H9 (cell line): ENCODE measurements at regions not wholly inside any gene's neighbourhood (a gene's known extent, or its start where the extent isn't known, plus 50 kb on each side); places are given as distances from the start of the nearest gene placed in this dataset.

Experiments
- DNase-seq: peaks from one replicate; pipeline ENCODE4 v3.0.0-alpha.2; 2017
- H2AFZ ChIP-seq: one replicate; pipeline ENCODE4 v1.6.1; 2013; ENCODE audit warnings: mild to moderate bottlenecking, low read length, control low read depth, moderate library complexity
- H2AK5ac ChIP-seq: 2 replicates; pipeline ENCODE4 v1.6.1; 2013; ENCODE audit warnings: low read length, control low read depth, mixed read lengths; ENCODE audit not compliant: insufficient read length
- H2BK120ac ChIP-seq: one replicate; pipeline ENCODE4 v1.6.1; 2013; ENCODE audit warnings: low read depth, mild to moderate bottlenecking, low read length, control low read depth, inconsistent platforms; ENCODE audit not compliant: poor library complexity, severe bottlenecking
- H2BK12ac ChIP-seq: 2 replicates; pipeline ENCODE4 v1.6.1; 2013; ENCODE audit warnings: low read length, control low read depth, mixed read lengths, low read depth; ENCODE audit not compliant: insufficient read length
- H2BK15ac ChIP-seq: 2 replicates; pipeline ENCODE4 v1.6.1; 2013; ENCODE audit warnings: low read depth, low read length, control low read depth
- H2BK20ac ChIP-seq: one replicate; pipeline ENCODE4 v1.6.1; 2013; ENCODE audit warnings: low read depth, mild to moderate bottlenecking, low read length, control low read depth, inconsistent platforms; ENCODE audit not compliant: poor library complexity, severe bottlenecking
- H2BK5ac ChIP-seq: 2 replicates; pipeline ENCODE4 v1.6.1; 2013; ENCODE audit warnings: low read length, control low read depth, mixed read lengths; ENCODE audit not compliant: insufficient read length
- H3K14ac ChIP-seq: 2 replicates; pipeline ENCODE4 v1.6.1; 2013; ENCODE audit warnings: low read length, control low read depth; ENCODE audit not compliant: insufficient read depth
- H3K18ac ChIP-seq: 2 replicates; pipeline ENCODE4 v1.6.1; 2013; ENCODE audit warnings: low read depth, mild to moderate bottlenecking, mixed read lengths, low read length, control low read depth; ENCODE audit not compliant: insufficient read length
- H3K23ac ChIP-seq: 2 replicates; pipeline ENCODE4 v1.6.1; 2013; ENCODE audit warnings: low read length, control low read depth, mixed read lengths, low read depth; ENCODE audit not compliant: insufficient read length
- H3K23me2 ChIP-seq: 2 replicates; pipeline ENCODE4 v1.6.1; 2013; ENCODE audit warnings: low read depth, mild to moderate bottlenecking, mixed read lengths, low read length, control low read depth; ENCODE audit not compliant: insufficient read length, poor library complexity, severe bottlenecking
- H3K27ac ChIP-seq: 2 replicates; pipeline ENCODE4 v1.5.1; 2013; ENCODE audit warnings: low read length, control low read depth, mixed read lengths, low read depth; ENCODE audit not compliant: insufficient read length
- H3K27me3 ChIP-seq: 2 replicates; pipeline ENCODE4 v1.6.1; 2013; ENCODE audit warnings: low read length, control low read depth, inconsistent platforms; ENCODE audit not compliant: insufficient read depth
- H3K4ac ChIP-seq: 2 replicates; pipeline ENCODE4 v1.6.1; 2013; ENCODE audit warnings: low read depth, mild to moderate bottlenecking, control low read depth, inconsistent platforms, low read length, moderate library complexity
- H3K4me1 ChIP-seq: 2 replicates; pipeline ENCODE4 v1.6.1; 2013; ENCODE audit warnings: low read length, control low read depth, inconsistent platforms; ENCODE audit not compliant: insufficient read depth
- H3K4me2 ChIP-seq: 2 replicates; pipeline ENCODE4 v1.6.1; 2013; ENCODE audit warnings: low read length, control low read depth, mixed read lengths; ENCODE audit not compliant: insufficient read length, insufficient read depth
- H3K56ac ChIP-seq: 2 replicates; pipeline ENCODE4 v1.6.1; 2013; ENCODE audit warnings: low read depth, mild to moderate bottlenecking, mixed read lengths, low read length, control low read depth; ENCODE audit not compliant: insufficient read length
- H3K79me1 ChIP-seq: 2 replicates; pipeline ENCODE4 v1.6.1; 2013; ENCODE audit warnings: low read depth, mild to moderate bottlenecking, moderate library complexity, low read length, control low read depth, inconsistent platforms; ENCODE audit not compliant: insufficient read depth, poor library complexity, severe bottlenecking
- H3K79me2 ChIP-seq: 2 replicates; pipeline ENCODE4 v1.6.1; 2013; ENCODE audit warnings: low read length, control low read depth, inconsistent platforms; ENCODE audit not compliant: insufficient read depth
- H3K9ac ChIP-seq: 2 replicates; pipeline ENCODE4 v1.6.1; 2013; ENCODE audit warnings: low read length, control low read depth, mixed read lengths; ENCODE audit not compliant: insufficient read length; ENCODE audit errors: extremely low read depth
- H3K9me3 ChIP-seq: one replicate; pipeline ENCODE4 v1.6.1; 2013; ENCODE audit warnings: low read depth, low read length, inconsistent platforms; ENCODE audit not compliant: control insufficient read depth
- H3T11ph ChIP-seq: one replicate; pipeline ENCODE4 v1.6.1; 2013; ENCODE audit warnings: mild to moderate bottlenecking, low read length, control low read depth, inconsistent platforms
- H4K20me1 ChIP-seq: one replicate; pipeline ENCODE4 v1.6.1; 2013; ENCODE audit not compliant: control insufficient read depth, insufficient read length, insufficient read depth
- H4K5ac ChIP-seq: 2 replicates; pipeline ENCODE4 v1.6.1; 2013; ENCODE audit warnings: low read depth, mild to moderate bottlenecking, mixed read lengths, low read length, control low read depth; ENCODE audit not compliant: insufficient read length
- H4K8ac ChIP-seq: replicated peaks from 2 replicates; pipeline ENCODE4 v1.6.1; 2013; ENCODE audit warnings: low read length, control low read depth, mixed read lengths, low read depth; ENCODE audit not compliant: insufficient read length
- H4K91ac ChIP-seq: 2 replicates; pipeline ENCODE4 v1.6.1; 2013; ENCODE audit warnings: low read depth, mild to moderate bottlenecking, moderate library complexity, mixed read lengths, low read length, control low read depth; ENCODE audit not compliant: insufficient read length
- H3K27ac Mint-ChIP-seq, 3 experiments: 2 replicates in 2 of 3; 3 replicates in 1 of 3; pipeline ENCODE4 v1.8.0; 2020 to 2021; ENCODE audit warnings: mixed read lengths in 3 of 3, mild to moderate bottlenecking in 1 of 3, moderate library complexity in 1 of 3
- H3K27me3 Mint-ChIP-seq: 2 replicates; pipeline ENCODE4 v1.8.0; 2021; ENCODE audit warnings: low read depth, mild to moderate bottlenecking, moderate library complexity, mixed read lengths
- H3K36me3 Mint-ChIP-seq, 3 experiments: 2 replicates in 2 of 3; 3 replicates in 1 of 3; pipeline ENCODE4 v1.8.0; 2020 to 2021; ENCODE audit warnings: low read depth in 3 of 3, mixed read lengths in 3 of 3; ENCODE audit not compliant: insufficient read depth in 1 of 3
- H3K4me1 Mint-ChIP-seq, 2 experiments: 2 replicates each; pipeline ENCODE4 v1.8.0; 2020; ENCODE audit warnings: mixed read lengths in 2 of 2
- H3K4me3 Mint-ChIP-seq, 2 experiments: 2 replicates in 1 of 2; 3 replicates in 1 of 2; pipeline ENCODE4 v1.8.0; 2020 to 2021; ENCODE audit warnings: mild to moderate bottlenecking in 2 of 2, mixed read lengths in 2 of 2, moderate library complexity in 1 of 2
- H3K9me3 Mint-ChIP-seq, 2 experiments: 2 replicates in 1 of 2; 3 replicates in 1 of 2; pipeline ENCODE4 v1.8.0; 2020; ENCODE audit warnings: mild to moderate bottlenecking in 2 of 2, mixed read lengths in 2 of 2, moderate library complexity in 1 of 2
- WGBS: extraction: QIAGEN DNeasy Blood & Tissue Kit; methylation state at CpG from one replicate; pipeline ENCODE4 v1.1.7; 2013; ENCODE audit warnings: missing lambda C conversion rate, low lambda C conversion rate, mixed read lengths; ENCODE audit not compliant: insufficient read length; ENCODE audit errors: extremely low coverage; 5-methylcytosine and 5-hydroxymethylcytosine counted together
- TF ChIP-seq, protein P1 (sequence below): fragments of 200-600 bp; sonication (generic); conservative IDR thresholded peaks from 3 replicates; pipeline ENCODE4 v1.8.0; 2021; ENCODE audit warnings: antibody characterized with exemption, mild to moderate bottlenecking

DNA sequence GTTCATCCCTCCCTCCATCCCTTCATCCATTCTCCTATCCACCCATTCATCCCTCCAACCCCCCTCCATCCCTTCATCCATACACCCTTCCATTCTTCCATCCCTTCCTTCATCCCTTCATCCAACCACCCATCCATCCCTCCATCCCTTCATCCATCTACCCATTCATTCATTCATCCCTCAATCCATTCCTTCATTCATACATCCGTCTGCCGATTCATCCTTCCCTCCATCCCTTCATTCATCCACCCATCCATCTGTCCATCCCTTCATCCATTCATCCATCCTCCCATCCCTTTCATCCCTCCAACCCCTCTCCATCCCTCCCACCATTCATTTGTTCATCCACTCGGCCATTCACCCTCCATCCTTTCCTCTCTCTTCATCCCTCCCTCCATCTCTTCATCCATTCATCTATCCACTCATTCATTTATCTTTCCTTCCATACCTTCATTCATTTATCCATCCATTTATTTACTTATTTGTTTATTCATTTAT is 95.7 kb downstream of the FOXL1 start:
- Histone ChIP-seq H3K4ac (no peak overlapping the region), H2BK120ac (no peak overlapping the region), H3K79me2 (no peaks in the 10 kb centered on the region), H2BK5ac (no peak overlapping the region), H3K14ac (no peak overlapping the region), H2AFZ (no peak overlapping the region), H2BK20ac (no peak overlapping the region), H3K9me3 (no peaks in the 10 kb centered on the region), H3K27me3 (no peaks in the 10 kb centered on the region; the same call in none of the 2 replicates), H4K5ac (no peak overlapping the region), H3K4me1 (no peaks in the 10 kb centered on the region), H3K23ac (no peak overlapping the region), H3T11ph (no peak overlapping the region), H3K4me2 (no peak overlapping the region), H3K23me2 (no peaks in the 10 kb centered on the region), H2BK15ac (no peak overlapping the region), H4K91ac (no peak overlapping the region), H4K20me1 (no peaks in the 10 kb centered on the region), H3K56ac (no peak overlapping the region), H3K18ac (no peak overlapping the region), H3K27ac (no peak overlapping the region), H3K79me1 (no peaks in the 10 kb centered on the region), H2BK12ac (no peak overlapping the region), H3K9ac (no peak overlapping the region), H2AK5ac (no peak overlapping the region), H4K8ac (no peak overlapping the region)
- Mint-ChIP-seq H3K27me3 (peaks cover 9% of the 10 kb centered on the region), H3K4me3 (no peak overlapping the region), H3K27ac (no peak overlapping the region), H3K9me3 (peaks cover 0 to 3% of the 10 kb centered on the region in 2 experiments; a peak in 3 of 5 replicates), H3K36me3 (no peaks in the 10 kb centered on the region), H3K4me1 (peaks cover 15 to 18% of the 10 kb centered on the region in 2 experiments)
- 100% methylated on average over 3 of the region's 3 CpGs for WGBS
- TF ChIP-seq, protein P1, sequence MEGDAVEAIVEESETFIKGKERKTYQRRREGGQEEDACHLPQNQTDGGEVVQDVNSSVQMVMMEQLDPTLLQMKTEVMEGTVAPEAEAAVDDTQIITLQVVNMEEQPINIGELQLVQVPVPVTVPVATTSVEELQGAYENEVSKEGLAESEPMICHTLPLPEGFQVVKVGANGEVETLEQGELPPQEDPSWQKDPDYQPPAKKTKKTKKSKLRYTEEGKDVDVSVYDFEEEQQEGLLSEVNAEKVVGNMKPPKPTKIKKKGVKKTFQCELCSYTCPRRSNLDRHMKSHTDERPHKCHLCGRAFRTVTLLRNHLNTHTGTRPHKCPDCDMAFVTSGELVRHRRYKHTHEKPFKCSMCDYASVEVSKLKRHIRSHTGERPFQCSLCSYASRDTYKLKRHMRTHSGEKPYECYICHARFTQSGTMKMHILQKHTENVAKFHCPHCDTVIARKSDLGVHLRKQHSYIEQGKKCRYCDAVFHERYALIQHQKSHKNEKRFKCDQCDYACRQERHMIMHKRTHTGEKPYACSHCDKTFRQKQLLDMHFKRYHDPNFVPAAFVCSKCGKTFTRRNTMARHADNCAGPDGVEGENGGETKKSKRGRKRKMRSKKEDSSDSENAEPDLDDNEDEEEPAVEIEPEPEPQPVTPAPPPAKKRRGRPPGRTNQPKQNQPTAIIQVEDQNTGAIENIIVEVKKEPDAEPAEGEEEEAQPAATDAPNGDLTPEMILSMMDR = no peak
- no peak for DNase-seq
